ENCODE measurements at regions not wholly inside any gene's neighbourhood (a gene's known extent, or its start where the extent isn't known, plus 50 kb on each side); places are given as distances from the start of the nearest gene placed in this dataset.

GRCh38 chr18:68391801-68392200, 323.1 kb downstream of the TMX3 start:
- TF ChIP-seq, protein P1, sequence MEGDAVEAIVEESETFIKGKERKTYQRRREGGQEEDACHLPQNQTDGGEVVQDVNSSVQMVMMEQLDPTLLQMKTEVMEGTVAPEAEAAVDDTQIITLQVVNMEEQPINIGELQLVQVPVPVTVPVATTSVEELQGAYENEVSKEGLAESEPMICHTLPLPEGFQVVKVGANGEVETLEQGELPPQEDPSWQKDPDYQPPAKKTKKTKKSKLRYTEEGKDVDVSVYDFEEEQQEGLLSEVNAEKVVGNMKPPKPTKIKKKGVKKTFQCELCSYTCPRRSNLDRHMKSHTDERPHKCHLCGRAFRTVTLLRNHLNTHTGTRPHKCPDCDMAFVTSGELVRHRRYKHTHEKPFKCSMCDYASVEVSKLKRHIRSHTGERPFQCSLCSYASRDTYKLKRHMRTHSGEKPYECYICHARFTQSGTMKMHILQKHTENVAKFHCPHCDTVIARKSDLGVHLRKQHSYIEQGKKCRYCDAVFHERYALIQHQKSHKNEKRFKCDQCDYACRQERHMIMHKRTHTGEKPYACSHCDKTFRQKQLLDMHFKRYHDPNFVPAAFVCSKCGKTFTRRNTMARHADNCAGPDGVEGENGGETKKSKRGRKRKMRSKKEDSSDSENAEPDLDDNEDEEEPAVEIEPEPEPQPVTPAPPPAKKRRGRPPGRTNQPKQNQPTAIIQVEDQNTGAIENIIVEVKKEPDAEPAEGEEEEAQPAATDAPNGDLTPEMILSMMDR (IDR thresholded peaks at IDR 0.05; ENCODE audit: low read length), result no peak
- no peak for TF ChIP-seq EZH2 (IDR thresholded peaks at IDR 0.05; ENCODE audit: borderline replicate concordance, low read length)

Measured in OCI-LY1 (cell line).